H1 (cell line): ENCODE measurements at regions not wholly inside any gene's neighbourhood (a gene's known extent, or its start where the extent isn't known, plus 50 kb on each side); places are given as distances from the start of the nearest gene placed in this dataset.

Experiments
- EP300 ChIP-seq, 2 experiments: IDR thresholded peaks; 1 replicate in 1 of 2; 2 replicates in 1 of 2; pipeline ENCODE4 v1.6.1; 2011 to 2012; ENCODE audit warnings: low read depth in 2 of 2, low read length in 2 of 2, mild to moderate bottlenecking in 2 of 2, borderline replicate concordance in 1 of 2, inconsistent platforms in 1 of 2, moderate library complexity in 1 of 2
- EZH2 ChIP-seq: fragments of 200-600 bp; sonication (generic); IDR thresholded peaks from 2 replicates; pipeline ENCODE4 v1.7.1; 2012; ENCODE audit warnings: low read depth, mild to moderate bottlenecking, moderate library complexity, low read length, inconsistent platforms; ENCODE audit not compliant: severe bottlenecking
- MAFK ChIP-seq: IDR thresholded peaks from 2 replicates; pipeline ENCODE4 v1.6.1; 2012; ENCODE audit warnings: low read depth, mild to moderate bottlenecking, improper control_type of control experiment, low read length
- PHF8 ChIP-seq: fragments of 200-600 bp; sonication (generic); conservative IDR thresholded peaks from 2 replicates; pipeline ENCODE4 v1.7.1; 2012; ENCODE audit warnings: low read depth, mild to moderate bottlenecking, inconsistent platforms, low read length, moderate library complexity
- POLR2A ChIP-seq, 2 experiments: IDR thresholded peaks; 1 replicate in 1 of 2; 2 replicates in 1 of 2; pipeline ENCODE4 v1.6.1; 2011; ENCODE audit warnings: low read depth in 2 of 2, low read length in 2 of 2, mild to moderate bottlenecking in 2 of 2; ENCODE audit errors: control extremely low read depth in 1 of 2
- POLR2AphosphoS5 ChIP-seq: IDR thresholded peaks from 2 replicates; pipeline ENCODE4 v1.6.1; 2011; ENCODE audit warnings: low read depth, low read length
- RBBP5 ChIP-seq: IDR thresholded peaks from 2 replicates; pipeline ENCODE4 v1.7.1; 2012; ENCODE audit warnings: low read depth, mild to moderate bottlenecking, inconsistent platforms, low read length, moderate library complexity, borderline replicate concordance
- RFX5 ChIP-seq: IDR thresholded peaks from 2 replicates; pipeline ENCODE4 v1.6.1; 2011; ENCODE audit warnings: low read depth, low read length, improper control_type of control experiment, borderline replicate concordance
- RNF2 ChIP-seq: fragments of 200-900, 300-1000 bp; sonication (generic); IDR thresholded peaks from 2 replicates; pipeline ENCODE4 v1.7.1; 2016; ENCODE audit warnings: borderline replicate concordance, low read depth, mild to moderate bottlenecking, antibody characterized with exemption, low read length; ENCODE audit not compliant: poor library complexity, severe bottlenecking; ENCODE audit errors: missing control alignments
- RXRA ChIP-seq: IDR thresholded peaks from 2 replicates; pipeline ENCODE4 v1.6.1; 2011; ENCODE audit warnings: low read depth, mild to moderate bottlenecking, low read length, moderate library complexity; ENCODE audit not compliant: insufficient read depth
- SP2 ChIP-seq: IDR thresholded peaks from 2 replicates; pipeline ENCODE4 v1.6.1; 2012; ENCODE audit warnings: mild to moderate bottlenecking, low read length, inconsistent platforms
- ZNF274 ChIP-seq: IDR thresholded peaks from 2 replicates; pipeline ENCODE4 v1.7.0; 2012; ENCODE audit warnings: low read length, borderline replicate concordance; ENCODE audit errors: extremely low read depth
- TF ChIP-seq, protein P1 (sequence below), 3 experiments: IDR thresholded peaks; 1 replicate in 2 of 3; 2 replicates in 1 of 3; pipeline versions ENCODE4 v1.5.1 to v1.6.1; 2011; ENCODE audit warnings: low read length in 3 of 3, mild to moderate bottlenecking in 3 of 3, inconsistent platforms in 2 of 3, low read depth in 1 of 3, moderate library complexity in 1 of 3; ENCODE audit not compliant: insufficient read depth in 1 of 3; ENCODE audit errors: control extremely low read depth in 1 of 3

DNA sequence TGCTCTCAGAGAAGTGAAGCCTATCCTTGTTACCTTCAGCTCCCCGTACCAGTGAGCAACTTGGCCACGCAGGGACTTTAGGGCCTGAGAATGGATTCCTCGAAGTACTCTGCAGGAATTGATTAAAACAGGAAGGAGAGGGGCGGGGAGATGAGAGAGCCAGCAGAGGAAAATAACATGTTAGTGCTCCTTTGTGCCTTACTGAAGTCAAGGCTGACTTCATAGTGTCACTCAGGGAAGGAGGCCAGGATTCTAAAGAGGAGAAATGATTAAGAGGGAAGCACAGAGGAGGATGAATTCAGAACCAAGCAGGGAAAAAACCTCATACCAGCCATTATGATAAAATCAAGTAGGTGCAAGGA, 195.6 kb upstream of the RHOBTB1 start:
- no peak for TF ChIP-seq RBBP5
- TF ChIP-seq POLR2AphosphoS5, result no peak
- no peak for TF ChIP-seq RFX5
- no peak for TF ChIP-seq POLR2A (IDR thresholded peaks at IDR 0.05; ENCODE audit: control extremely low read depth in 1 of 2, low read depth in 2 of 2, low read length in 2 of 2)
- TF ChIP-seq, protein P1, sequence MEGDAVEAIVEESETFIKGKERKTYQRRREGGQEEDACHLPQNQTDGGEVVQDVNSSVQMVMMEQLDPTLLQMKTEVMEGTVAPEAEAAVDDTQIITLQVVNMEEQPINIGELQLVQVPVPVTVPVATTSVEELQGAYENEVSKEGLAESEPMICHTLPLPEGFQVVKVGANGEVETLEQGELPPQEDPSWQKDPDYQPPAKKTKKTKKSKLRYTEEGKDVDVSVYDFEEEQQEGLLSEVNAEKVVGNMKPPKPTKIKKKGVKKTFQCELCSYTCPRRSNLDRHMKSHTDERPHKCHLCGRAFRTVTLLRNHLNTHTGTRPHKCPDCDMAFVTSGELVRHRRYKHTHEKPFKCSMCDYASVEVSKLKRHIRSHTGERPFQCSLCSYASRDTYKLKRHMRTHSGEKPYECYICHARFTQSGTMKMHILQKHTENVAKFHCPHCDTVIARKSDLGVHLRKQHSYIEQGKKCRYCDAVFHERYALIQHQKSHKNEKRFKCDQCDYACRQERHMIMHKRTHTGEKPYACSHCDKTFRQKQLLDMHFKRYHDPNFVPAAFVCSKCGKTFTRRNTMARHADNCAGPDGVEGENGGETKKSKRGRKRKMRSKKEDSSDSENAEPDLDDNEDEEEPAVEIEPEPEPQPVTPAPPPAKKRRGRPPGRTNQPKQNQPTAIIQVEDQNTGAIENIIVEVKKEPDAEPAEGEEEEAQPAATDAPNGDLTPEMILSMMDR (IDR thresholded peaks at IDR 0.05; ENCODE audit: control extremely low read depth in 1 of 3, insufficient read depth in 1 of 3, low read depth in 1 of 3, low read length in 3 of 3), result no peak
- no peak for TF ChIP-seq SP2
- no peak for TF ChIP-seq RXRA
- no peak for TF ChIP-seq ZNF274
- no peak for TF ChIP-seq EP300 (IDR thresholded peaks at IDR 0.05; ENCODE audit: borderline replicate concordance in 1 of 2, low read depth in 2 of 2, low read length in 2 of 2)
- no peak for TF ChIP-seq PHF8
- TF ChIP-seq MAFK, result no peak
- no peak for TF ChIP-seq EZH2
- TF ChIP-seq RNF2, result no peak
